T-helper 1 cell treated with Interleukin-12 subunit alpha and Interleukin-12 subunit beta and Interleukin-4 antibody, amounts not matched to agents 30 μg/mL and 1 μg/mL, for 36 hours (primary cell): ENCODE measurements at regions not wholly inside any gene's neighbourhood (a gene's known extent, or its start where the extent isn't known, plus 50 kb on each side); places are given as distances from the start of the nearest gene placed in this dataset.
"Not testable (repeated sequence)": the region's sequence is repeated elsewhere in the genome, so short reads cannot be mapped to it uniquely, and the experiment has no call there.

ENCODE experiments used
- H3K27ac Mint-ChIP-seq: one replicate; pipeline ENCODE4 v1.8.0; 2021; ENCODE audit warnings: mild to moderate bottlenecking, mixed read lengths
- H3K27me3 Mint-ChIP-seq: one replicate; pipeline ENCODE4 v1.8.0; 2021; ENCODE audit warnings: low read depth, mixed read lengths
- H3K36me3 Mint-ChIP-seq: one replicate; pipeline ENCODE4 v1.8.0; 2021; ENCODE audit warnings: low read depth, mixed read lengths
- H3K4me1 Mint-ChIP-seq: one replicate; pipeline ENCODE4 v1.8.0; 2021; ENCODE audit warnings: low read depth, mixed read lengths
- H3K4me3 Mint-ChIP-seq: one replicate; pipeline ENCODE4 v1.8.0; 2021; ENCODE audit warnings: mild to moderate bottlenecking, moderate library complexity, mixed read lengths
- H3K9me3 Mint-ChIP-seq: one replicate; pipeline ENCODE4 v1.8.0; 2021; ENCODE audit warnings: mixed read lengths

DNA sequence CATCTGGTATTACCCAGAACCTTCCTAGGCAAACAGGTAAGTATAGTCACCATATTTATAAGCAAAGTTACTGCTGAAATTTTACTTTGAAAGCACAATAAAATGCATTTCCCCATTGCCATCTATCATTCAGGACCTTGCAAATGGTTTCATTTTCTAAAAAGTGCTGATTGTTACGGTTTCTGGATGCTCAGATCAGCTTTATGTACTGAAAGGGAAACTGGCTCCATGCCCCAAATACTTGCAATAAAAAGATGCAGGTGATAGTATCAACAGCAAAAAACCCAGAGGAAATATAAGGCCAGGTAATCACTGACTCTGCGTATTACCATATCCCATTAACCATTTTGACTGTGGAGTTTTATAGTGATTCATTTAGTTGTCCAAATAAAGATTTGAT, 1150.7 kb upstream of the CRIM1 start:
- H3K4me1 Mint-ChIP-seq = no peaks in the 10 kb centered on the region
- H3K36me3 Mint-ChIP-seq = no peaks in the 10 kb centered on the region
- peaks cover 4% of the 10 kb centered on the region for H3K9me3 Mint-ChIP-seq

DNA sequence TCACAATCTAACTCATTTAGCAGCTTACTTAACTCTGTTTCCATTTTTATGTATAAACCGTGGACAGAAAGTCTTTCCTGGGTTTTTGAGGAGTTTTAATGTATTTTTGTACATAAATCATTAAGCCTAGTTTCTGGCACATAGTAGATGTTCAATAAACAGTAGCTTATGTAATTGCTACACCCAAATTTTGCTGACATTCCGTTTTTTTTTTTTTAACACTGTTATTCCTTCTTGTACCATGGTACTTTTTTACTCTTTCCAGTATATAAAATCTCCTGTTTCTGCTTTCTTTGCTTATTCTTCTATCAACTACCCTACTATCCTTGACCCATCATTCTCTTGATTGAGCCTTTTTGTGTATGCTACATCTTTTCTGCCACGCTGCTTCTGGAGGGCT, 1151.3 kb upstream of the CRIM1 start:
- Mint-ChIP-seq H3K36me3 (no peaks in the 10 kb centered on the region), H3K4me3 (no peak overlapping the region), H3K9me3 (peaks cover 7% of the 10 kb centered on the region), H3K27ac (no peak overlapping the region), H3K4me1 (no peaks in the 10 kb centered on the region), H3K27me3 (no peaks in the 10 kb centered on the region)

More for the DNA sequence above, 1150.7 kb upstream of the CRIM1 start:
- no peaks in the 10 kb centered on the region for H3K27me3 Mint-ChIP-seq
- no peak overlapping the region for H3K27ac Mint-ChIP-seq
- no peak overlapping the region for H3K4me3 Mint-ChIP-seq

DNA sequence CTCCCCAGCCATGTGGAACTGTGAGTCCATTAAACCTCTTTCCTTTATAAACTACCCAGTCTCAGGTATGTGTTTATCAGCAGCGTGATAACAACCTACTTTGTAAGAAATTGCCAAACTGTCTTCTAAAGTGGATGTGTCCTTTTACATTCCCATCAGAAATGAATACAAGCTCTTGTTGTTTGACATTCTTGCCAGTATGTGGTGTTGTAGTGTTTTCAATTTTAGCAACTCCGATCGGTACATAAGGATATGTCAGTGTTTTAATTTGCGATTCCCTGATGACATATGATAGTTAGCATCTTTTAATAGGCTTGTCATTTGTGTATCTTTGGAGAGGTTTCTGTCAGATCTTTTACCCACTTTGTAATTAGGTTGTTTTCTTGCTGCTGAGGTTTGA, 1156.3 kb upstream of the CRIM1 start:
- Mint-ChIP-seq H3K9me3 (peaks cover 11% of the 10 kb centered on the region), H3K36me3 (no peaks in the 10 kb centered on the region), H3K4me1 (no peaks in the 10 kb centered on the region), H3K27ac (no peak overlapping the region), H3K27me3 (no peaks in the 10 kb centered on the region), H3K4me3 (no peak overlapping the region)

DNA sequence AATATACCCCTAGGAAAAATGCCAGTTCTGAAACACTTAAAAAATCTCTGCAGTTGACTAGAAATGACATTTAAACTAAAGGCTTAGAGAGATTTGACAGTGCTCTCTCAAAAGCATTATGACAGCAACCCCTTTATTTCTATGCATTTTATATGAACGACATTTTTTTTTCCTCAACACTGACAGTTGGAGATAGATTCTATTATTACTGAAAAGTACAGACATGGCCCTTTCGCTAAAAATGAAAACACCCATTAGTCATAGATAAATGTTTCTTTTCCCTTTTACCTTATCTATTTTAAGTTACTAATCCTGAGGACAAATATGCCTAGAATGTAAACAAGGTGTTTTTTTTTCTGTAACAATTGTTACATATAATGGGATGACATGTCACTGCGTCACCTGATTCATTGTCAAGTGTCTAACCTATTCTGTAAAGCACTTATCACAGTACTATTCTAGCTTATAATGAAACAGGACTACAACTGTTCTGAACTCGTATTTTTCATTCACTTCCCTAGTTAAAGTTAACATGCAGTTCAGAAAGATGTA, 1169.6 kb upstream of the CRIM1 start:
- no peaks in the 10 kb centered on the region for H3K27me3 Mint-ChIP-seq
- H3K4me1 Mint-ChIP-seq = no peaks in the 10 kb centered on the region
- H3K36me3 Mint-ChIP-seq = no peaks in the 10 kb centered on the region
- no peaks in the 10 kb centered on the region for H3K9me3 Mint-ChIP-seq
- H3K4me3 Mint-ChIP-seq = no peak overlapping the region
- no peak overlapping the region for H3K27ac Mint-ChIP-seq

DNA sequence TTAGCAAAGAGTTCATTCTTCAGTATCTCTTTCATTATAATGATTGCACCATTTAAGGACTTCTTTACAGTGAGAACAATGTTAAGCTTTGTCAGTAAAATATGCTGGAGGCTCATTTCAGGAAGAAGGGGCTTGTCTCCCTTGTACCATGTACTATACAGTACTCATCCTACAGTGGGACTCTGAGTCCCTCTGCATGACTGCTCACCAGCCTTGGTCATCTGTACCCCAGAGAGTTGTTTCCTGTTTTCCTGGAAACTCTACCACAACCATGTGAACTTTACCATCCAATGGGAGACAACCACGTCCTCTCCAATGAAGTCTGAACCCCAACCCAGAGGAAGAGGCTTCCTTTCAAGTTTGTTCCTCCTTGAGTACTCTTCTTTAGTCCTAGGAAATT, 1171.1 kb upstream of the CRIM1 start:
- H3K4me3 Mint-ChIP-seq = no peak overlapping the region
- H3K27ac Mint-ChIP-seq = no peak overlapping the region
- no peaks in the 10 kb centered on the region for H3K36me3 Mint-ChIP-seq
- no peaks in the 10 kb centered on the region for H3K4me1 Mint-ChIP-seq
- no peaks in the 10 kb centered on the region for H3K9me3 Mint-ChIP-seq
- H3K27me3 Mint-ChIP-seq = no peaks in the 10 kb centered on the region

DNA sequence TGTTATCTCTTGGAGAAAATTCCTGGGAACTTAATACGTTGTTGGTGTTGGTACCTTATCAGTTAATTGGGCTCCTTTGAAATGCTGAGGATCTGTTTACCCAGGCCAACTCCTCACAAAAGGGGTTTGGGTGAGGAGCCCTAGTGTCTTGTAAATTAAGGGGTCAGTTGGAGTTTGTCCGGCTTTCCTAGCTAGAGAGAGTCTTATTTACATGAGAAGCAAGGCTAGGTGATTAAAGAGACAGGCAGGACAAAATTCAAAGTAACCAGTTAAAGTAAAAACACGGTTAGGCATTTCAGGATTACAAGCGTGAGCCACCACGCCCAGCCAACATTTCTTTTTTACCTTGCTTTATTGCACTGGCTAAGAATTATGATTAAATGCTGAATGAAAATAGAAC, 1178.9 kb upstream of the CRIM1 start:
- H3K4me3 Mint-ChIP-seq, H3K27ac Mint-ChIP-seq, H3K27me3 Mint-ChIP-seq, H3K9me3 Mint-ChIP-seq, H3K4me1 Mint-ChIP-seq, H3K36me3 Mint-ChIP-seq: not testable (repeated sequence)

DNA sequence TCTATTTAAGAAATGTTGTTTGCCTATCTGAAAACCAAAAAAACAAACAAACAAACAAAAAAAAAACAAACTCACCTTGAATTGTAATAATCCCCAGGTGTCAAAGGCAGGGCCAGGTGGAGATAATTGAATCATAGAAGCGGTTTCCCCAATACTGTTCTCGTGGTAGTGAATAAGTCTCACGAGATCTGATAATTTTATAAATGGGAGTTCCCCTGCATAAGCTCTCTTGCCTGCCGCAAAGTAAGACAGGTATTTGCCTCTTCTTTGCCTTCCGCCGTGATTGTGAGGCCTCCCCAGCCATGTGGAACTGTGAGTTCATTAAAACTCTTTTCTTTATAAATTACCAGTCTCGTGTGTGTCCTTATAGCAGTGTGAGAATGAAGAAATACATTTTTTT, 1180.7 kb upstream of the CRIM1 start:
- no peaks in the 10 kb centered on the region for H3K27me3 Mint-ChIP-seq
- no peak overlapping the region for H3K4me3 Mint-ChIP-seq
- no peaks in the 10 kb centered on the region for H3K9me3 Mint-ChIP-seq
- no peaks in the 10 kb centered on the region for H3K4me1 Mint-ChIP-seq
- H3K27ac Mint-ChIP-seq = no peak overlapping the region
- H3K36me3 Mint-ChIP-seq = no peaks in the 10 kb centered on the region

DNA sequence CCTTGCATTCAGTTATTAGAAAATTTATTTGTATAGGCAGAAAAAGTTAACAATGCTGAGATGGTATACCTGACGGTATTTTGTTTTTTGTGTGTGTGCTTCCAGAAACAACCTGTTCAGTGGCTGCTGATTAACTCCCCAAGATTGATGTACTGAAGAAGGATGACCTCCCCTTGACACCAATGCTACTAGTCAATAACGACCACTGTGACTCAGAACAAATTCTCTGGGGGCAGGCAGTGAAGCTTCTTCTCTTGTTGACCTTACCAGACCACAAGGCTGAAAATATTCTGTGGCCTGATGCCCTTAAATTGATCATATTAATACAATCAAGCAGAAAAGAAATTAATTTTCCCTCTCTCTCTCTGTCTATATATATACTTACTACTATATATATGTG, 1182.9 kb upstream of the CRIM1 start:
- no peak overlapping the region for H3K4me3 Mint-ChIP-seq
- no peak overlapping the region for H3K27ac Mint-ChIP-seq
- no peaks in the 10 kb centered on the region for H3K4me1 Mint-ChIP-seq
- no peaks in the 10 kb centered on the region for H3K36me3 Mint-ChIP-seq
- H3K9me3 Mint-ChIP-seq = no peaks in the 10 kb centered on the region
- H3K27me3 Mint-ChIP-seq = no peaks in the 10 kb centered on the region

DNA sequence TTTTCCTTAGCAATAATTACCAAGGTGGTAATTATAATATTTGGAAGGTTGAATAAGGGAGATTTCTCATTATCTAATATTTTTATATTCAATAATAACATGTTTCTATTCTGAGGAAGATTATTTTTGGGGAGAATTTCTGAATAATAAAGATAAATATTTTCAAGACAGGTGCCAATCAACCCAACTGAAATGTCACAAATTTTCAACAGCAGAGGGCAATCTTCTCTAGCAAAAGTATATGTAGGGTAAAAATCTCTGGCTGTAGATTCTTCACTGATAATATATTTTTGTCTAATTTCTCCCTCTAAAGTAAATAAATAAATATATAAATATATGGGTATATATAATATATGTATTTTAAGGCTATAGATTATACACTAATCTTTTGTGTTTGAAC, 1187.2 kb upstream of the CRIM1 start:
- Mint-ChIP-seq H3K27ac (no peak overlapping the region), H3K4me1 (no peaks in the 10 kb centered on the region), H3K27me3 (no peaks in the 10 kb centered on the region), H3K9me3 (no peaks in the 10 kb centered on the region), H3K4me3 (no peak overlapping the region), H3K36me3 (no peaks in the 10 kb centered on the region)

DNA sequence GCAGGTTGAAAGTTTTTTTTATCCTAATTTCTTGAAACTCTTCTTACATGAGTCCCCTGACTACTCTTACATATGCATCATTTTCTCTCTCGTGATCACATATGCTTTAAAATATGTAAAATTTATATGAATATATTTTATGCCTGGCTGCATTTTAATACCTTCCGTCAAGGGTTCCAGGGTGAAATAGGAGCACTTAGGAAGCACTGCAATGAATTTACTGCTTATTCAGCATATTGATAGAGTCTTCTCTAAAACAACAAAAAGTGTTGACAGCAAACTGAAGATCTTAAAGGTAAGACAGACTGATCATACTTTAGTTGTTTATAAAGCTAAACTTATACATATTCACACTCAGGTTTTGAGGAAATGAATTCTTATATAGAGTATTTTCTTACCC, 1191.6 kb upstream of the CRIM1 start:
- no peaks in the 10 kb centered on the region for H3K4me1 Mint-ChIP-seq
- no peaks in the 10 kb centered on the region for H3K9me3 Mint-ChIP-seq
- H3K4me3 Mint-ChIP-seq = no peak overlapping the region
- H3K27me3 Mint-ChIP-seq = no peaks in the 10 kb centered on the region
- H3K36me3 Mint-ChIP-seq = no peaks in the 10 kb centered on the region
- no peak overlapping the region for H3K27ac Mint-ChIP-seq

DNA sequence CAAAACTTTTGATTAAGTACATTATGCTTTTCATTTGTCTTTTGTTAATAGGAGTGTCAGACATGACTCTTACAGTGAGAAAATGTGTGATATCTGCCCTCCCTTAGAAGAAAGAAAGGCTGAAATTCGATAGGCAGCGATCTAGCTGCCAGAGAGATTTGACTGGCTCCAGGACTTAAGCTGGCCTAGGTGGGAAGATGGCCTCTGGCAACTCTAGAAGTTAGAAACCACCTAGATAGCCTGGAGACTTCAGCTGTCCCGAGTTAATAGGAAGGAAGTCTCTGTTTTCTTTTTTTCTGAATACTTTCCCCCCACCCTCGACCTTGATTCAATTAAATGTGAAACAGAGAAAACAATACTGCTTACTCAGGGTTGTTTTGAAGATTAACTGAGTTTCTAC, 1194.7 kb upstream of the CRIM1 start:
- Mint-ChIP-seq H3K9me3 (no peaks in the 10 kb centered on the region), H3K4me1 (no peaks in the 10 kb centered on the region), H3K27me3 (no peaks in the 10 kb centered on the region), H3K36me3 (no peaks in the 10 kb centered on the region), H3K27ac (no peak overlapping the region), H3K4me3 (no peak overlapping the region)

DNA sequence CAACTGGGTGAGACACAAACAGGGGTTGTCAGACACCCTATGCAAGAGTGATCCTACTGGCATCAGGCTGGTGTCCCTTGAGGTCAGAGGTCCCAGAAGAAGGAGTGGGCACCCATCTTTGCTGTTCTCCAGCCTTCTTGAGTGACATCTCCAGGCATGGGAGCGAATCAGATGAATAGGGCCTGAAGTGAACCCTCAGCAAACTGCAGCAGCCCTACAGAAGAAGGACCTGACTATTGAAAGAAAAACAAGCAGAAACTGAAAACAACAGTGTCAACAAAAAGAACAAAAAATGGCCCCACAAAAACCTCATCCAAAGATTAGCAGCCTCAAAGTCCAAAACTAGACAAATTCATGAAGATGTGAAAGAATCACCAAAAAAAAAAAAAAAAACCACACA, 1229.7 kb upstream of the CRIM1 start:
- Mint-ChIP-seq H3K4me1 (no peaks in the 10 kb centered on the region), H3K9me3 (peaks cover 12% of the 10 kb centered on the region), H3K4me3 (no peak overlapping the region), H3K27me3 (no peaks in the 10 kb centered on the region), H3K36me3 (no peaks in the 10 kb centered on the region), H3K27ac (no peak overlapping the region)

DNA sequence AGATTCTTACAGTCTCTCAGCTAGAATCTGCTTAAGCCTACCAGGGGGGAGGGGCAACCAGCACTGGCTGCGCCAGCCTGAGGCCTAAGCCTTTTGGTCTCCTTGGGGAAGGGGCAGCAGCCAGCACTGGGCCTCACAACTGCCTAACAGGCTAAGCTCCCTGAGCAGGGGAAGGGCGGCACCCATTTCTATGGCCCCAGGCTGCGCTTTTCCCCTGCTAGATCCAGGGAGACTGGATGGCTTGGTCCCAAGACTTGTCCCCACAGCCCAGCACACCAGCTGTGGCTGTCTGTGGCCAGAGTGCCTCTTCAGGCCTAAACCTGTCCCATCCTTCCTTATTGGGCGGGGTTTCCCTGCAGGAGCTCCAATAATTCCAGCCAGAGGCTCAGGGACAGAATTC, 1230.3 kb upstream of the CRIM1 start:
- H3K36me3 Mint-ChIP-seq = no peaks in the 10 kb centered on the region
- no peak overlapping the region for H3K4me3 Mint-ChIP-seq
- H3K9me3 Mint-ChIP-seq = peaks cover 12% of the 10 kb centered on the region
- no peaks in the 10 kb centered on the region for H3K27me3 Mint-ChIP-seq
- H3K27ac Mint-ChIP-seq = no peak overlapping the region
- no peaks in the 10 kb centered on the region for H3K4me1 Mint-ChIP-seq

DNA sequence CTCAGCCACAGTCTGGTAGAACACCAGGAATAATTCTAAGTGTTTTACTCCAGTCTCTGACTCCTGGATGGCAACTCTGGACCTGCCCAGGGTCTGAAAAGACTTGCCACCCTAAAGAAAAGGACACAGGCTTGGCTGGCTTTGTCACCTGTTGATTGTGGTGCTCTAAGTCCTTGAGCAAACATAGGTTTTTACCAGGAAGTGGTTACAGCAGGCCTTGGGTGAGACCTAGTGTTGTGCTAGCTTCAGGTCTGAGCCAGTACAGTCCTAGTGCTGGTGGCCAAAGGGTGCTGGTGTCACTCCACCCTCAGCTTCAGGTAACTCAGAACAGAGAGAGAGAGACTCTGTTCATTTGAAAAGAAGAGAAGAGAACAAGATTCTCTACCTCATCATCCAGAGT, 1239.4 kb upstream of the CRIM1 start:
- H3K9me3 Mint-ChIP-seq = peaks cover 13% of the 10 kb centered on the region
- no peaks in the 10 kb centered on the region for H3K27me3 Mint-ChIP-seq
- no peak overlapping the region for H3K4me3 Mint-ChIP-seq
- H3K4me1 Mint-ChIP-seq = no peaks in the 10 kb centered on the region
- no peak overlapping the region for H3K27ac Mint-ChIP-seq
- no peaks in the 10 kb centered on the region for H3K36me3 Mint-ChIP-seq

DNA sequence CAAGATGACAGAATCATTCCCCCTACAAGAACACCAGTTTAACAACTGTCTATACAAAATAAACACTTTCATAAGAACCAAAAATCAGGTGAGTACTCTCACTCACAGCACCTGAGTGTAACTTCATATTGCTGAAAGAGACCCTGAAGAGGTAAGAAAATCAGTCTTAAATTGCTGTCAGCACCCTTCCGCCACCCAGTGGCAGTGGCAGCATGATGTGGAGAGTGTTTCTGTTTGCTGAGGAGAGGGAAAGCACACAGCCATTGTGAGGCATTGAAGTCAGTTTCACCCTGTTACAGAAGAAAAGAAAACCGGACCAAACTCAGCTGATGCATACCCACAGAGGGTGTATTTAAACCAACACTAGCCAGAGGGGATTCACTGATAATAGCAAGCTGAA, 1240.8 kb upstream of the CRIM1 start:
- no peaks in the 10 kb centered on the region for H3K4me1 Mint-ChIP-seq

DNA sequence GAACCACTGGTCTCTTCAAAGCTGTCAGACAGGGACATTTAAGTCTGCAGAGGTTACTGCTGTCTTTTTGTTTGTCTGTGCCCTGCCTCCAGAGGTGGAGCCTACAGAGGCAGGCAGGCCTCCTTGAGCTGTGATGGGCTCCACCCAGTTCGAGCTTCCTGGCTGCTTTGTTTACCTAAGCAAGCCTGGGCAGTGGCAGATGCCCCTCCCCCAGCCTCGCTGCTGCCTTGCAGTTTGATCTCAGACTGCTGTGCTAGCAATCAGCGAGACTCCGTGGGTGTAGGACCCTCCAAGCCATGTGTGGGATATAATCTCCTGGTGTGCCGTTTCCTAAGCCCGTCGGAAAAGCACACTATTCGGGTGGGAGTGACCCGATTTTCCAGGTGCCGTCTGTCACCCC, 1243.2 kb upstream of the CRIM1 start:
- not testable (repeated sequence) for H3K4me1 Mint-ChIP-seq, H3K9me3 Mint-ChIP-seq, H3K27me3 Mint-ChIP-seq, H3K4me3 Mint-ChIP-seq, H3K27ac Mint-ChIP-seq, H3K36me3 Mint-ChIP-seq

More for the DNA sequence above, 1240.8 kb upstream of the CRIM1 start:
- Mint-ChIP-seq H3K9me3 (peaks cover 13% of the 10 kb centered on the region), H3K27me3 (no peaks in the 10 kb centered on the region), H3K36me3 (no peaks in the 10 kb centered on the region), H3K27ac (no peak overlapping the region), H3K4me3 (no peak overlapping the region)
